ENCODE measurements at regions not wholly inside any gene's neighbourhood (a gene's known extent, or its start where the extent isn't known, plus 50 kb on each side); places are given as distances from the start of the nearest gene placed in this dataset.

DNA sequence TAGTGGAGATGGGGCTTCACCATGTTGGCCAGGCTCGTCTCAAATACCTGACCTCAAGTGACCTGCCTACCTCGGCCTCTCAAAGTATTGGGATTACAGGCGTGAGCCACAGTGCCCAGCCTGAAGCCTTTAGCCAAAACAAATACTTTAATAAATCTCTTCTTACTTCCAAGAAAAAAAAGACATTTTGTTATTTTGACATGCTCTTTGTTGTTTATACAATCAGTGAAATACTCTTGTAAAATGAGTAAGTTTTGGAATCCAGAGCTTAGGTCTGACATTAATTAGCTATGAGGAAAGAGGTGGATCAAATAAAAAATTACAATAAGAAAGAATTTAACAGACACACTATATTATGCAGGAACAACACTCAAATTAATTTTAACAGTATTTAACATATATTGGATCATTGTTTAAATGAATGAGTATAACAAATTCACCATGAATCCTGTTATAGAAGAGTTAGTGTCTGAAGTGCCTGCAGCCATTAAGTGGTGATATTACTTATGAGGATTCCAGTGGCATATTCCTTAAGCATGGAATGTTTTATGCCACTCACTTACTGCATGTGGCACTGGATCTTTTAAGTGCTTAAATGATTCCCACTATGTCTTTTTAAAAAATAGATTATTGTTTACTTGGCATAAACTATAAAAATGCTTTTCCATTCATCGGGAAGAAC is 260.1 kb upstream of the GIMD1 start:
- no peak overlapping the region for H3K4me3 Mint-ChIP-seq
- no peaks in the 10 kb centered on the region for H3K4me1 Mint-ChIP-seq
- H3K9me3 Mint-ChIP-seq, result no peaks in the 10 kb centered on the region

More for the DNA sequence above, 260.1 kb upstream of the GIMD1 start:
- Histone ChIP-seq H4K8ac (replicated peaks; ENCODE audit: insufficient read length, low read depth, low read length) (no peak overlapping the region), H2BK15ac (ENCODE audit: low read depth, low read length) (no peak overlapping the region), H3K23ac (ENCODE audit: insufficient read length, low read depth, low read length) (no peak overlapping the region), H2BK20ac (ENCODE audit: low read depth, low read length, poor library complexity, severe bottlenecking) (no peak overlapping the region), H3K9ac (ENCODE audit: extremely low read depth, insufficient read length, low read length) (no peak overlapping the region), H2BK12ac (ENCODE audit: insufficient read length, low read depth, low read length) (no peak overlapping the region), H3K18ac (ENCODE audit: insufficient read length, low read depth, low read length) (no peak overlapping the region), H3K9me3 (ENCODE audit: control insufficient read depth, low read depth, low read length) (no peaks in the 10 kb centered on the region), H2BK120ac (ENCODE audit: low read depth, low read length, poor library complexity, severe bottlenecking) (no peak overlapping the region), H4K91ac (ENCODE audit: insufficient read length, low read depth, low read length) (no peak overlapping the region), H4K20me1 (ENCODE audit: control insufficient read depth, insufficient read depth, insufficient read length) (no peaks in the 10 kb centered on the region), H3K4me1 (ENCODE audit: insufficient read depth, low read length) (no peaks in the 10 kb centered on the region), H4K5ac (ENCODE audit: insufficient read length, low read depth, low read length) (no peak overlapping the region), H3K27ac (ENCODE audit: insufficient read length, low read depth, low read length) (no peak overlapping the region), H2BK5ac (ENCODE audit: insufficient read length, low read length) (no peak overlapping the region), H3K79me1 (ENCODE audit: insufficient read depth, low read depth, low read length, poor library complexity, severe bottlenecking) (no peaks in the 10 kb centered on the region), H2AK5ac (ENCODE audit: insufficient read length, low read length) (no peak overlapping the region), H3K27me3 (ENCODE audit: insufficient read depth, low read length) (no peaks in the 10 kb centered on the region), H3K4me2 (ENCODE audit: insufficient read depth, insufficient read length, low read length) (no peak overlapping the region), H3K79me2 (ENCODE audit: insufficient read depth, low read length) (no peaks in the 10 kb centered on the region), H3K4ac (ENCODE audit: low read depth, low read length) (no peak overlapping the region), H3T11ph (ENCODE audit: low read length) (no peak overlapping the region), H3K14ac (ENCODE audit: insufficient read depth, low read length) (no peak overlapping the region), H3K23me2 (ENCODE audit: insufficient read length, low read depth, low read length, poor library complexity, severe bottlenecking) (no peaks in the 10 kb centered on the region), H3K56ac (ENCODE audit: insufficient read length, low read depth, low read length) (no peak overlapping the region), H2AFZ (ENCODE audit: low read length) (no peak overlapping the region)
- no peak overlapping the region for H3K27ac Mint-ChIP-seq
- H3K36me3 Mint-ChIP-seq (ENCODE audit: insufficient read depth in 1 of 3, low read depth in 3 of 3), result no peaks in the 10 kb centered on the region
- TF ChIP-seq, protein P1, sequence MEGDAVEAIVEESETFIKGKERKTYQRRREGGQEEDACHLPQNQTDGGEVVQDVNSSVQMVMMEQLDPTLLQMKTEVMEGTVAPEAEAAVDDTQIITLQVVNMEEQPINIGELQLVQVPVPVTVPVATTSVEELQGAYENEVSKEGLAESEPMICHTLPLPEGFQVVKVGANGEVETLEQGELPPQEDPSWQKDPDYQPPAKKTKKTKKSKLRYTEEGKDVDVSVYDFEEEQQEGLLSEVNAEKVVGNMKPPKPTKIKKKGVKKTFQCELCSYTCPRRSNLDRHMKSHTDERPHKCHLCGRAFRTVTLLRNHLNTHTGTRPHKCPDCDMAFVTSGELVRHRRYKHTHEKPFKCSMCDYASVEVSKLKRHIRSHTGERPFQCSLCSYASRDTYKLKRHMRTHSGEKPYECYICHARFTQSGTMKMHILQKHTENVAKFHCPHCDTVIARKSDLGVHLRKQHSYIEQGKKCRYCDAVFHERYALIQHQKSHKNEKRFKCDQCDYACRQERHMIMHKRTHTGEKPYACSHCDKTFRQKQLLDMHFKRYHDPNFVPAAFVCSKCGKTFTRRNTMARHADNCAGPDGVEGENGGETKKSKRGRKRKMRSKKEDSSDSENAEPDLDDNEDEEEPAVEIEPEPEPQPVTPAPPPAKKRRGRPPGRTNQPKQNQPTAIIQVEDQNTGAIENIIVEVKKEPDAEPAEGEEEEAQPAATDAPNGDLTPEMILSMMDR (conservative IDR thresholded peaks at IDR 0.05), result no peak
- no CpG with 5 or more reads among the region's 4 CpGs for WGBS (ENCODE audit: extremely low coverage, insufficient read length, low lambda C conversion rate)
- DNase-seq, result no peak
- H3K27me3 Mint-ChIP-seq (ENCODE audit: low read depth), result no peaks in the 10 kb centered on the region; the same call in 1 of the 2 replicates

Data from H9 (cell line).